Cerebellar cortex (tissue), 1 donor: ENCODE measurements at regions not wholly inside any gene's neighbourhood (a gene's known extent, or its start where the extent isn't known, plus 50 kb on each side); places are given as distances from the start of the nearest gene placed in this dataset.

ENCODE experiments used
- DNase-seq: peaks from one replicate; pipeline ENCODE4 v3.0.0-alpha.2; 2015; ENCODE audit warnings: low spot score

- DNase-seq, result no peak
Observed at GRCh38 chr2:239688122-239688681, 287.4 kb upstream of the HDAC4 start.

DNA sequence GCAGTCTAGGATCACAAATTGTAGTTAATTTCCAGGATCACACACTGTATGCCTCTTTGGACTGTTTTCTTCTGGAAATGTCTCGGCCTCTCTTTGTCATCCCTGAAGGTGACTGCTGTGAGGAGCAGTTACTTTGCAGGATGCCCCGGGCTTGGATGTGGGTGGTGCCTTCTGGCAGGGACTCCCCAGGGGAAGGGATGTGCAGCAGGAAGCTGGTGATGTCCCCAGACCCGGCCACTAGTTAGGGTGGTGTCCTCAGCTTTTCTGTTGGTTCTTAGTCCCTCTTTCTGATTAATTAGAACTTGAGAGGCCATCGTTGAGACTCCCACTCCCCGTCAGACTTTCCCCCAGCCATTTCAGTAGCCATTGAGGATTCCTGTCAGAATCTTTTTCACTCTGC lies 286.6 kb upstream of the HDAC4 start:
- DNase-seq, result no peak

- DNase-seq, result no peak
Observed at GRCh38 chr2:239685965-239686364, 285.1 kb upstream of the HDAC4 start.

DNA sequence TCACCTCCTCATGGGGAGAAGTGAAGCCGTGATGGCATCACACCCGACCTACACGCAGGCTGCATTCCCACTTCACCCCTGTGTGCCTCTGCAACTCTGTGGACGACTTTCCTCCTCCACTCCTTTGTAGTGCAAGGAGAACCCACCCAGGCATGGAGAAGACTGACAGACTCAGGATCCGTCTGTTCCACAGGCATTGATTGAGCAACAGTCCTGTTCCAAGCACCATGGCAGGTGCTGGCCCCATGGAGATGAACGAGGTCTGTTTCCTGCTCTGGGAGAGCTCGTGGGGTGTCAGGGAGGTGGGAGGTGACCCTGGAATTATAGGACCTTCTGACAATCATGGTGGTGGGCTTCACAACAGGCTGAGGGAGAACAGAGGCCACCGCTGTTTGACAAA lies 284.7 kb upstream of the HDAC4 start:
- no peak for DNase-seq

GRCh38 chr2:239684996-239685395 lies 284.2 kb upstream of the HDAC4 start:
- DNase-seq, result no peak

- no peak for DNase-seq
Observed at GRCh38 chr2:239684271-239684810, 283.5 kb upstream of the HDAC4 start.

GRCh38 chr2:239682518-239682917 lies 281.7 kb upstream of the HDAC4 start:
- DNase-seq, result no peak

DNA sequence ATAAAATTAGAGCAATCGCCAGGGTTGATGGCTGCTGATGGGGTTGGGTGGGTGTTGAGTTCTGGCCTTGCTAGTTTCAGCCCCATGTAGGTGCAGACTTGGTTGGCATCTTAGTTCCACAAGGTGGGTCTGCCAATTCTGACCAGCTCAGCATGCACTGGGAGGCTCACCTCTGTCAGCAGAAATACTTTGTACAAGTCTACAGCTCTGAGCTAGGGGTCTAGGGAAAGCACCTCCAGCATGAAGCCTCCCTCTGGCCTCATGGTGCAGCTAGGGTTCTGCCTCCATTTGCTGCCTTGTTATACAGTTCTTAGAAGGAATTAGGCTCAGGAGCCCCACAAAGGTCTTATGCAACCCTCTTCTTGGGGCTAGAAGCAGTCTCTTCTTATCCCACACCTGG lies 278.9 kb upstream of the HDAC4 start:
- no peak for DNase-seq

DNA sequence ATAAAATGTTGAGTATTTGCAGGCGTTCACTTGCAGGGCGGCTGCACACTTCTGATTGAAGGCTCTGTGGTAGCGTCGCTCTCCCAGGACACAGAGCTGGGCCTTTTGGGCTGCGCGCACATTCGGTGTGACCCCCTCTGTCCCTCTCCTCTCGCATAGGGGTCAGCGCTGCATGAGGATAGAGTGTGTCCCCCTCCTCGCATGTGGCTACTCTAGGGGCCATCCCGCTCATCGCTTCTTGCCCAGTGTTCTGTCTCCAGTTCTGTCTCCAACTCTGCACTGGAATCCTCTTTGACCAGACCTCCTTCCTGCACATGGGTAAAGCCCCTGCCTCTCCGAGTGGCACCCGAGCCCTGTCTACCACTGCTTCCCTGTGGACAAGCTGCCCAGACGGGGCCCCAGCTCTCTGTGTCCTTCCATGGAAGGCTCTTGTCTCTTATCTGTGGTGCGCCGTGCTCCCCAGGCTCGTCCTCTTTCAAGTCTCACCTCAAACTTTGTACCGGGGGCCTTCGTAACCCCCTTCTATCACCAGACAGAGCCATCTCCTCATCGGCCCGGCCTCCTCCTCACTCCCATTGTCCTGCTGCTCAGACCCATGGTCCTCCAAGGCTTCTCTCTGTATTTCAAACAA lies 278.0 kb upstream of the HDAC4 start:
- DNase-seq, result no peak

DNA sequence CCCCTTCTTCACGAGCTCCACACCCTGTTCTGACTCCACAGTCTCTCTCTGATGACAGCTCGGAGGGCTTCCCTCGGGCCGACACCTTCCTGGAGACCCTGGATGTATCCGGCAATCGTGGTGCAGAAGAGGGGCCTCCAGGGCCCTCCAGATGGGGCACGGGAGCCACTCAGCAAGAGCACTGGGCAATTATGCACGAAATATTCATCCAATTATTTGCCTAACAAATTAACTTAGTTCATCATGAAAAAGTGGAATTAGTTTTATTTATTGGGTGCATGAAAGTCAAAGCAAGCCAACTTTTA lies 277.3 kb upstream of the HDAC4 start:
- no peak for DNase-seq

DNA sequence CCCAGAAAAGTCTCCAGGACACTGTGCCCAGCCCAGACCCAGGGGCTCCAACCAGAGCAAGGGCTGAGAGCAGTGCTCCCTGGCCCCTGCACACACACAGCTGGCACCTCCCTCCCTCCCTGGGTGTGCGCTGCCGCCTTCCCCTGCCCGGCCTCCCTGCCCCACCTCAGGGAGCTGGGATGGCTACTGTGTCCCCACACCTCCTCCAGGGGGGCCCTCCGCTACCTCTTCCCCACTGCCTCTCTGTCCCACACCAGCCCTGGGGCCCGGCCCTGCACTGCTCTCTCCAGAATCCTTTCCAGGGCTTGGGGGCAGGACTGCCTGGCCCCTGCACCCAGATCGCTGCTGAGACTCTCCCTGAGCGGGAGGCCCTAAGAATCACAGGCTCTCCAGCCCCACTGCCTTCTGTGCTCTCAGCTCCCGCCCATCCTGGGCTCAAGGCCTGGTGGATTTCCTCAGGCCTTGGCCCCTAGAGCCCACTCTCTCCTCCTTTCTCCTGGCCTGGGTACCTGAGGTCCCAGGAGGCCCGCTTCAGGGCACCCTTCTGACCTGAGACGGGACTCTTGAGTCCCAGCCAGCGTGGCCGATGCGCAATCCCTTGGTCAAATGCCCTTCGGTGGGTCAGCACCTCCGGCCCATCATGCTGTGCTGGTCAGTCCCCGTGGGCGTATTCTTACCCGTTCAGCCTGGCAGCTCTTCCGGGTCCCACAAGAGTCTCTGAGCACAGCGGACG lies 276.8 kb upstream of the HDAC4 start:
- DNase-seq, result no peak

DNA sequence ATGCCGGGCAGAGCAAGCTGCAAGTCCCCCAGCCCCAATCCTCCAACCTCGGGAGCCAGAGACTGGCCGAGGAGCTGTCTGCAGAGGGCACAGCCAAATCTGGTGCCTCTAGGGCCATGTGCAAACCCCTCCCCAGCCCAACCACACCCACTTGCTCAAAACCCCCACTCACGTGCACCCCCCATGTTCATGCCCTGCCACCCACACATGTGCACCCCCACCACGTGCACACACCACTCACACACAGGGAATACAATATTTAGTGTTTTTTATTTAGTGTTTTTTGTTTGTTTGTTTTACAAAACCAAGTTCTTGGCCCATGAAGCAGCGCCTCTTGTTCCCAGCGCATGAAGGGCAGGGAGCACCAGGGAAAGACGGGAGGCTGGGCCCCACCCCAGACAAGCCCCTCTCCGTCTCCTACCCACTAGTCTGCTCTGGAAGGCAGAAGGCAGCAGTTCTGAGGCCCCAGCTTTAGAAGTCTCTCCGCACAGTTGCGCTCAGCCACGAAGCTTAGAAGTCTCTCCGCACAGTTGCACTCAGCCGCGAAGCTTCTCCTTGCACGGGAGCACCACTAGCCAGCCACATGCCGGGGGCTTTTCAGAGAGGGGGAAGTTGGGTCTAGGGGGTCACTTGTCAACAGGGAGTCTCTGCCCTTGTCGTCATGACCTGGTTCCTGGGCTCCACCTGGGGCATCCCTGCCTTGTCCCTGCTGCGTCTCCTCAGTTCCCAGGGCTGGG lies 276.1 kb upstream of the HDAC4 start:
- no peak for DNase-seq

GRCh38 chr2:239675826-239676715 lies 275.3 kb upstream of the HDAC4 start:
- no peak for DNase-seq

GRCh38 chr2:239674981-239675825 lies 274.4 kb upstream of the HDAC4 start:
- no peak for DNase-seq

DNA sequence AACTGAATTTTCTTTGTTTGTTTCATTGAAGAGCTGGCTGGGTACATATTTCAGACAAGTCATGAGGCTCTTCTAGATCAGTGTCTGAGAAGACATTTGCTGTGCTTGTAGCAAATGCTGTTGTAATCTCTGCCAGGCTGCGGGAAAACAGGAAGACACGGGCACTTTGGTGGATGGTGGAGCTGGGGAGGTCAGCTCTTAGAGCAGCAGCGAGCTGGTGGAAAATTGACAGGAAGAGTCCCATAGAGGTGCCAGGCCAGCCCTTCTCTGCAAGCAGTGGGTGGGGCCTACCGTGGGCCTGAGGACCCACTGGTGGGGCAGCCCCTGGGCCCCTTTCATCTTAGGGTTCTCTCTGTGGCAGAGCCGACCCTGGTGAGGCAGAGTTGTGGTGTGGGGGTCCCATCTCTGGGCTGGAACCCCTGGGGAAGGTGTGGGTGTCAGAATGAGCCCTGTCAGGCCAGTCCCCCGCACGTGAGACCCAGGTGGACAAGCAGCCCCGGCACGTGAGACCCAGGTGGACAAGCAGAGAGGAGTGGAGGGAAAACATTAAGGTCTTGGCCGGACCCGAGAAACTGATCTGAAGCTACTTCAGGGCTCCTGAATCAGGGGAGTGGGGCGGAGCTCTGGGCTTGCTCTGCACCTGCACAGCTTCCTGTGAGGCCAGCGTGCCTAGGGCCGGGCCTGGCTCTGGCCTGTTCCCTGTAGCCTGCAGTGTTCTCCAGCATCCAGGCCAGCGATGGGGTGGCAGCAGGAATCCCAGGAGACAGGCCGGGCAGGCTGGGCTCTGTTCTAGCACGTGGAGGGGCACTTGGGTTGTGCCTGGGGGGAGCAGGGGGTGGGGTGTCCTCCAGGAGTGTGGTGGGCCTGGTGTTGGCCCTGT lies 273.5 kb upstream of the HDAC4 start:
- DNase-seq, result no peak

DNA sequence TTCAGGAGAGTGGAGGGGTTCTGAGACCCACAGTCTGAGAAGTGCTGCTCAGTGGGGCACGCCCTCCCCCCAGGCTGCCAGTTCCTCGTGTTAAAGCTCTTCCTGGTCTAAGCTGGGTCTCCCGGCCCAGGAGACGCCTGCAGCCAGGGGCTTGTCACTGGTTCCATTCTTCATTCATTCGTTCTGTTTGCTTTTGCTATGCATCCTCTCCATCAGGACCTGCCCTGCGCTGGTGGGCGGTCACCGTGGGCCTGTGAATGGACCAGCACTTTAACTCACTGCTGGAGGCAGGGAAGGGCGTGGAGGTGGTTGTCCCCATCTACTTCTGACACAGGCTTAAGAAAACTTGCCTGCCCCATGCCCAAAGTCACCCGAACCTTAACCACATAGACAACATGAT lies 272.8 kb upstream of the HDAC4 start:
- DNase-seq, result no peak

- DNase-seq, result no peak
Observed at GRCh38 chr2:239671916-239672849, 271.4 kb upstream of the HDAC4 start.

DNA sequence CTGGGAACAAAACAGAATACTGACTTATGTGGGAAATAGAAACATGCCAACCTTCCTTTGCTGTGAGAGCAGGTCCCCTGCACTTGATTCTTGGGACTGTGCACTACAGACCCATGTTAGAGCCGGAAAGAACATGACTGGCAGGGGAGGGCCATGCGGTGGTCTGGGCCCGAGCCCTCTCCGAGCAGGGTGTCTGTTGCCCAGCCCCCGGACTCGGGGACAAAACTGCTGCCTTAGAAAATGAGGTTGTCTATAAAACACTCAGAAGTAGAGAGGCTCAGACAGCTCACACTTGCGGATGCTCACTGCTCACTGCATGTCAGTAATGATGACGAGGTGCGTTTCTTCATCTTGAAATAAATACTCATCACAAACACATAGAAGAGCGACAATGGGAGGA lies 270.7 kb upstream of the HDAC4 start:
- no peak for DNase-seq
